Keratinocyte (primary cell): ENCODE measurements at regions not wholly inside any gene's neighbourhood (a gene's known extent, or its start where the extent isn't known, plus 50 kb on each side); places are given as distances from the start of the nearest gene placed in this dataset.

Experiments
- DNase-seq: peaks from one replicate; pipeline ENCODE4 v3.0.0-alpha.2; 2011; ENCODE audit warnings: low read depth, missing footprints, low spot score
- FAIRE-seq: peaks from 2 replicates; lab custom pipeline; 2011; peaks lifted over from hg19 to GRCh38; lab: Jason Lieb, UNC
- H2AFZ ChIP-seq: 2 replicates; pipeline ENCODE4 v1.6.0; 2012; ENCODE audit warnings: low read length, control low read depth, inconsistent platforms; ENCODE audit not compliant: control insufficient read depth
- H3K27ac ChIP-seq: 2 replicates; pipeline ENCODE4 v1.5.1; 2011; ENCODE audit warnings: low read length; ENCODE audit not compliant: control insufficient read depth, insufficient read depth
- H3K27me3 ChIP-seq: 3 replicates; pipeline ENCODE4 v1.6.0; 2011; ENCODE audit warnings: low read length; ENCODE audit not compliant: control insufficient read depth, insufficient read depth; ENCODE audit errors: extremely low read depth
- H3K36me3 ChIP-seq, 2 experiments: 2 replicates in 1 of 2; 3 replicates in 1 of 2; pipeline ENCODE4 v1.5.1; 2011; ENCODE audit warnings: low read length in 2 of 2, mild to moderate bottlenecking in 1 of 2; ENCODE audit not compliant: control insufficient read depth in 2 of 2, insufficient read depth in 2 of 2; ENCODE audit errors: extremely low read depth in 1 of 2
- H3K4me1 ChIP-seq: 3 replicates; pipeline ENCODE4 v1.5.1; 2011; ENCODE audit warnings: low read length; ENCODE audit not compliant: control insufficient read depth, insufficient read depth; ENCODE audit errors: extremely low read depth
- H3K4me2 ChIP-seq: 3 replicates; pipeline ENCODE4 v1.6.0; 2011; ENCODE audit warnings: low read depth, low read length; ENCODE audit not compliant: control insufficient read depth, insufficient read depth; ENCODE audit errors: extremely low read depth
- H3K4me3 ChIP-seq, 3 experiments: fragments of 200-600 bp in 1 of 3; sonication (generic) in 1 of 3; 2 replicates in 2 of 3; 3 replicates in 1 of 3; pipeline ENCODE4 v1.5.1; 2011 to 2016; ENCODE audit warnings: low read length in 3 of 3, mild to moderate bottlenecking in 3 of 3, control low read depth in 2 of 3, inconsistent platforms in 1 of 3, low read depth in 1 of 3, mixed read lengths in 1 of 3, mixed run types in 1 of 3, moderate library complexity in 1 of 3; ENCODE audit not compliant: control insufficient read depth in 2 of 3, insufficient read depth in 2 of 3; ENCODE audit errors: extremely low read depth in 1 of 3
- H3K79me2 ChIP-seq: 2 replicates; pipeline ENCODE4 v1.6.0; 2012; ENCODE audit warnings: low read length; ENCODE audit not compliant: control insufficient read depth, insufficient read depth
- H3K9ac ChIP-seq: 3 replicates; pipeline ENCODE4 v1.6.0; 2011; ENCODE audit warnings: low read length; ENCODE audit not compliant: control insufficient read depth, insufficient read depth; ENCODE audit errors: extremely low read depth
- H3K9me1 ChIP-seq: 3 replicates; pipeline ENCODE4 v1.6.0; 2011; ENCODE audit warnings: low read length; ENCODE audit not compliant: control insufficient read depth, insufficient read depth; ENCODE audit errors: extremely low read depth
- H3K9me3 ChIP-seq: 2 replicates; pipeline ENCODE4 v1.5.1; 2012; ENCODE audit warnings: low read depth, low read length; ENCODE audit not compliant: control insufficient read depth
- H4K20me1 ChIP-seq: 3 replicates; pipeline ENCODE4 v1.6.0; 2011; ENCODE audit warnings: low read length; ENCODE audit not compliant: control insufficient read depth, insufficient read depth; ENCODE audit errors: extremely low read depth
- EZH2 ChIP-seq: IDR thresholded peaks from one replicate; pipeline ENCODE4 v1.6.1; 2012; ENCODE audit warnings: inconsistent platforms, mild to moderate bottlenecking, low read length, moderate library complexity
- dilution Hi-C: fragments of 300-500 bp; cut with MboI; formaldehyde crosslinking; loops from one replicate; pipeline ENCODE4 v1.7.0; 2020; ENCODE audit warnings: low sequenced_read_pairs; ENCODE audit not compliant: extremely low pct_ligation_motif_present
- TF ChIP-seq, protein P1 (sequence below), 3 experiments: IDR thresholded peaks in 1 of 3; conservative IDR thresholded peaks in 1 of 3; optimal IDR thresholded peaks in 1 of 3; 2 replicates in 2 of 3; 3 replicates in 1 of 3; pipeline versions ENCODE3 to v1.5.1; 2011; ENCODE audit warnings: low read length in 3 of 3, mild to moderate bottlenecking in 3 of 3, moderate library complexity in 2 of 3, control low read depth in 1 of 3, inconsistent platforms in 1 of 3; ENCODE audit not compliant: insufficient read depth in 2 of 3; ENCODE audit errors: extremely low read depth in 1 of 3

DNA sequence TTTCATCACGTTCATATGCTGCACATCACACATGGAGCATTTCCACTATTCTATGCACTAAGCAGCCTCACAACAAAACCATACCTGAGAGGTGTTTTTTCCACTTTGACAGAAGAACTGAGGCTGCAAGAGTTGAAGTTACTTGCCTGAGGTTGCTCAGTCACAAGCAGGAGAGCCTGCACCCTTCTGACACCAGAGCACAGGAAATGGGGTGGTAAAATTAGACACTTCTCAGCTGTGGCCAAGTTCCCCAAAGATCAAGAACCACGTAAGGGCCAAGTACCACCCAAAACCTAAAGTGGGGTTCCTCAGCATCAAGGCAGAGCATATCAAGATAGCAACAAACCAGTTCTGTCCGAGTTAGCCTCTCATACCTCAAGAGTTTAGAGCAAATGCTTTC, 185.8 kb downstream of the CAPZA3 start:
- FAIRE-seq (no peak), DNase-seq (no peak)
- no peak overlapping the region for H3K4me2 ChIP-seq
- no peaks in the 10 kb centered on the region for H3K9me3 ChIP-seq
- no peaks in the 10 kb centered on the region for H4K20me1 ChIP-seq
- H2AFZ ChIP-seq: no peak overlapping the region
- H3K4me3 ChIP-seq: no peak overlapping the region
- H3K36me3 ChIP-seq: no peaks in the 10 kb centered on the region
- TF ChIP-seq, protein P1, sequence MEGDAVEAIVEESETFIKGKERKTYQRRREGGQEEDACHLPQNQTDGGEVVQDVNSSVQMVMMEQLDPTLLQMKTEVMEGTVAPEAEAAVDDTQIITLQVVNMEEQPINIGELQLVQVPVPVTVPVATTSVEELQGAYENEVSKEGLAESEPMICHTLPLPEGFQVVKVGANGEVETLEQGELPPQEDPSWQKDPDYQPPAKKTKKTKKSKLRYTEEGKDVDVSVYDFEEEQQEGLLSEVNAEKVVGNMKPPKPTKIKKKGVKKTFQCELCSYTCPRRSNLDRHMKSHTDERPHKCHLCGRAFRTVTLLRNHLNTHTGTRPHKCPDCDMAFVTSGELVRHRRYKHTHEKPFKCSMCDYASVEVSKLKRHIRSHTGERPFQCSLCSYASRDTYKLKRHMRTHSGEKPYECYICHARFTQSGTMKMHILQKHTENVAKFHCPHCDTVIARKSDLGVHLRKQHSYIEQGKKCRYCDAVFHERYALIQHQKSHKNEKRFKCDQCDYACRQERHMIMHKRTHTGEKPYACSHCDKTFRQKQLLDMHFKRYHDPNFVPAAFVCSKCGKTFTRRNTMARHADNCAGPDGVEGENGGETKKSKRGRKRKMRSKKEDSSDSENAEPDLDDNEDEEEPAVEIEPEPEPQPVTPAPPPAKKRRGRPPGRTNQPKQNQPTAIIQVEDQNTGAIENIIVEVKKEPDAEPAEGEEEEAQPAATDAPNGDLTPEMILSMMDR (optimal IDR thresholded peaks at IDR 0.05 in 1 of 3, IDR thresholded peaks at IDR 0.05 in 1 of 3, conservative IDR thresholded peaks at IDR 0.05 in 1 of 3; ENCODE audit: extremely low read depth in 1 of 3, insufficient read depth in 2 of 3, low read length in 3 of 3): no peak
- TF ChIP-seq EZH2: no peak
- no peak overlapping the region for H3K9ac ChIP-seq
- H3K4me1 ChIP-seq: no peaks in the 10 kb centered on the region
- dilution Hi-C loops: no loop called here
- no peaks in the 10 kb centered on the region for H3K27me3 ChIP-seq
- H3K79me2 ChIP-seq: no peaks in the 10 kb centered on the region
- H3K27ac ChIP-seq: no peak overlapping the region
- H3K9me1 ChIP-seq: no peaks in the 10 kb centered on the region

DNA sequence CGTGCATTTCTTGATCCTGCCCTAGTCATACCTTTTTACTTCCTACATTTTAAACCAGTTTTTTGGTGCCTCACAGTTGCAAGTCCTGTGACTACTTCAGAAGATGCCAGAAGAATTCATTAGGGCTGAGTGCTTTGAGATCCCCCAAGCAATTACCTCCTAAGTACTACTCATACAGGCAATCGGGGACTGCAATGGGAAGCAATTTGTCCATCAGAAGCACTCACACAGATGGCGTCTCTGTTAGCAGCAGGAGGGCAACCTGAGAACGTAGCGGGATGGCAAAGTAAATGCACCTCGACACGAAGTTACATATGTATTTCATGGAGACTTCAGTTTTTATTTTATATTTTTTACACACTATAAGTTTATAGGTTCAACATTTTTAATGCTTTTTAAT, 188.3 kb downstream of the CAPZA3 start:
- no peaks in the 10 kb centered on the region for H3K27me3 ChIP-seq
- no peaks in the 10 kb centered on the region for H3K9me3 ChIP-seq
- no peak overlapping the region for H3K4me3 ChIP-seq
- H3K36me3 ChIP-seq: no peaks in the 10 kb centered on the region
- no peak for FAIRE-seq
- H3K9me1 ChIP-seq: no peaks in the 10 kb centered on the region
- H4K20me1 ChIP-seq: no peaks in the 10 kb centered on the region
- no peak overlapping the region for H3K4me2 ChIP-seq
- no peaks in the 10 kb centered on the region for H3K79me2 ChIP-seq
- no peaks in the 10 kb centered on the region for H3K4me1 ChIP-seq
- no peak overlapping the region for H3K27ac ChIP-seq
- H3K9ac ChIP-seq: no peak overlapping the region
- dilution Hi-C loops: no loop called here
- H2AFZ ChIP-seq: no peak overlapping the region
- no peak for DNase-seq
- TF ChIP-seq, protein P1 (optimal IDR thresholded peaks at IDR 0.05 in 1 of 3, IDR thresholded peaks at IDR 0.05 in 1 of 3, conservative IDR thresholded peaks at IDR 0.05 in 1 of 3; ENCODE audit: extremely low read depth in 1 of 3, insufficient read depth in 2 of 3, low read length in 3 of 3): no peak
- TF ChIP-seq EZH2: no peak
